ENCODE measurements at regions not wholly inside any gene's neighbourhood (a gene's known extent, or its start where the extent isn't known, plus 50 kb on each side); places are given as distances from the start of the nearest gene placed in this dataset.

DNA sequence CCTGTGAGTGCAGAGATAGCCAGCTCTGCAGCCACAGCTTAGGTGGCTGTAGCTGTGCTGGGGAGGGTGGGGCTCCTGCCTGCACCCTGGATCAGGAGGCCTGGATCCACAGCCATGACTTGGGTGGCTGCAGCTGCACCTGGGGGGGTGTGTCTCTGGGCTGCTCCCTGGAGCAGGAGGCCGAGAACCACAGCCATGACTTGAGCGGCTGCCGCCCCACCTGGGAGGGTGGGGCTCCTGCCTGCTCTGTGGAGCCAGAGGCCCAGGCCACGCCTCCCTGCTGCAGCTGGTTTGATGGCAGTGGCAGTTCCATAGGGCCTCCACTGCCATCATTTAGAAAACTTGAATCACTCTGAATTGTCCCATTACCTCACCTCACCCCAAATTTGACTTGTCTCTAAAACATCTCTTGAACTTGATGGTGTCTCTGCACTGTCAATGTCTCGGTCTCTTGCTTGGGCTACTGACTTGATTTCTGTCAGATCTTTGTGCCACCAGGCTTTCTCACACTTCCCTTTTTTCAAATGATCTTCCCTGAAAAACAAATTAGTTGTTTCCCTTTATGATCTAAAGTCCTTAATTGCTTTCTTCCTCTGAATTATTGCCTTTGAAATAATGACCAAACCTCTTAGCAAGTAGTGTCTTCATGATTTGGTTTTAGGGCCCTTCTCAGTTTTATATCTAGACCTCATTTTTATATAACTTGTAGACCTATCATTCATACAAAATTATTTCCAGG, 313.2 kb upstream of the MME start:
- TF ChIP-seq, protein P1, sequence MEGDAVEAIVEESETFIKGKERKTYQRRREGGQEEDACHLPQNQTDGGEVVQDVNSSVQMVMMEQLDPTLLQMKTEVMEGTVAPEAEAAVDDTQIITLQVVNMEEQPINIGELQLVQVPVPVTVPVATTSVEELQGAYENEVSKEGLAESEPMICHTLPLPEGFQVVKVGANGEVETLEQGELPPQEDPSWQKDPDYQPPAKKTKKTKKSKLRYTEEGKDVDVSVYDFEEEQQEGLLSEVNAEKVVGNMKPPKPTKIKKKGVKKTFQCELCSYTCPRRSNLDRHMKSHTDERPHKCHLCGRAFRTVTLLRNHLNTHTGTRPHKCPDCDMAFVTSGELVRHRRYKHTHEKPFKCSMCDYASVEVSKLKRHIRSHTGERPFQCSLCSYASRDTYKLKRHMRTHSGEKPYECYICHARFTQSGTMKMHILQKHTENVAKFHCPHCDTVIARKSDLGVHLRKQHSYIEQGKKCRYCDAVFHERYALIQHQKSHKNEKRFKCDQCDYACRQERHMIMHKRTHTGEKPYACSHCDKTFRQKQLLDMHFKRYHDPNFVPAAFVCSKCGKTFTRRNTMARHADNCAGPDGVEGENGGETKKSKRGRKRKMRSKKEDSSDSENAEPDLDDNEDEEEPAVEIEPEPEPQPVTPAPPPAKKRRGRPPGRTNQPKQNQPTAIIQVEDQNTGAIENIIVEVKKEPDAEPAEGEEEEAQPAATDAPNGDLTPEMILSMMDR (IDR thresholded peaks at IDR 0.05; ENCODE audit: insufficient read depth, low read depth, low read length) = no peak
- TF ChIP-seq EZH2 (IDR thresholded peaks at IDR 0.05; ENCODE audit: insufficient read depth, low read length) = no peak

All from astrocyte (in vitro differentiated cells and primary cell).